Nephron progenitor cell (in vitro differentiated cells): ENCODE measurements at regions not wholly inside any gene's neighbourhood (a gene's known extent, or its start where the extent isn't known, plus 50 kb on each side); places are given as distances from the start of the nearest gene placed in this dataset.

Experiments
- DNase-seq: peaks from one replicate; pipeline ENCODE4 v3.0.0; 2021
- H3K27ac Mint-ChIP-seq: 2 replicates; pipeline ENCODE4 v1.8.0; 2021; ENCODE audit warnings: mild to moderate bottlenecking, moderate library complexity, mixed read lengths
- H3K27me3 Mint-ChIP-seq: 2 replicates; pipeline ENCODE4 v1.8.0; 2021; ENCODE audit warnings: mild to moderate bottlenecking, low read depth, mixed read lengths; ENCODE audit not compliant: poor library complexity
- H3K36me3 Mint-ChIP-seq: 2 replicates; pipeline ENCODE4 v1.8.0; 2021; ENCODE audit warnings: low read depth, mixed read lengths
- H3K4me1 Mint-ChIP-seq: 2 replicates; pipeline ENCODE4 v1.8.0; 2021; ENCODE audit warnings: mixed read lengths
- H3K4me3 Mint-ChIP-seq: 2 replicates; pipeline ENCODE4 v1.8.0; 2021; ENCODE audit warnings: mild to moderate bottlenecking, moderate library complexity, mixed read lengths
- H3K9me3 Mint-ChIP-seq: 2 replicates; pipeline ENCODE4 v1.8.0; 2021; ENCODE audit warnings: mild to moderate bottlenecking, moderate library complexity, mixed read lengths
- TF ChIP-seq, protein P1 (sequence below): fragments of 200-600 bp; sonication (generic); IDR thresholded peaks from 2 replicates; pipeline ENCODE4 v1.5.0; 2021; ENCODE audit warnings: antibody characterized with exemption

DNA sequence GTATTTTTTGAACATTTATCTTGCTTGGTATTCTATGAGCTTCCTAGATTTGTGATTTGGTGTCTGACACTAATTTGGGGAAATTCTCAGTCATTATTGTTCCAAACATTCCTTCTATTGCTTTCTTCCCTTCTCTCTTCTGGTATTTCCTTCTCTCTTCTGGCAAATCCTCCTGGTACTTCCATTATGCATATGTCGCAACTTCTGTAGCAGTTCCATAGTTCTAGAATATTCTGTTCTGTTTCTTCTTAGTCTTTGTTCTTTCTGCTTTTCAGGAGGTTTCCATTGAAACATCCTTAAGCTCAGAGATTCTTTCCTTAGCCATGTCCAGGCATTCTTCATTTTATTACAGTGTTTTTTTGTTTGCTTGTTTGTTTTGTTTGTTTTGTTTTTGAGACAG is 155.2 kb upstream of the PIK3R1 start:
- Mint-ChIP-seq H3K27me3 (no peaks in the 10 kb centered on the region), H3K4me3 (no peak overlapping the region), H3K27ac (no peak overlapping the region), H3K9me3 (peaks cover 49% of the 10 kb centered on the region), H3K36me3 (peaks cover 18% of the 10 kb centered on the region), H3K4me1 (peaks cover 9% of the 10 kb centered on the region)
- TF ChIP-seq, protein P1, sequence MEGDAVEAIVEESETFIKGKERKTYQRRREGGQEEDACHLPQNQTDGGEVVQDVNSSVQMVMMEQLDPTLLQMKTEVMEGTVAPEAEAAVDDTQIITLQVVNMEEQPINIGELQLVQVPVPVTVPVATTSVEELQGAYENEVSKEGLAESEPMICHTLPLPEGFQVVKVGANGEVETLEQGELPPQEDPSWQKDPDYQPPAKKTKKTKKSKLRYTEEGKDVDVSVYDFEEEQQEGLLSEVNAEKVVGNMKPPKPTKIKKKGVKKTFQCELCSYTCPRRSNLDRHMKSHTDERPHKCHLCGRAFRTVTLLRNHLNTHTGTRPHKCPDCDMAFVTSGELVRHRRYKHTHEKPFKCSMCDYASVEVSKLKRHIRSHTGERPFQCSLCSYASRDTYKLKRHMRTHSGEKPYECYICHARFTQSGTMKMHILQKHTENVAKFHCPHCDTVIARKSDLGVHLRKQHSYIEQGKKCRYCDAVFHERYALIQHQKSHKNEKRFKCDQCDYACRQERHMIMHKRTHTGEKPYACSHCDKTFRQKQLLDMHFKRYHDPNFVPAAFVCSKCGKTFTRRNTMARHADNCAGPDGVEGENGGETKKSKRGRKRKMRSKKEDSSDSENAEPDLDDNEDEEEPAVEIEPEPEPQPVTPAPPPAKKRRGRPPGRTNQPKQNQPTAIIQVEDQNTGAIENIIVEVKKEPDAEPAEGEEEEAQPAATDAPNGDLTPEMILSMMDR = no peak
- DNase-seq = no peak

DNA sequence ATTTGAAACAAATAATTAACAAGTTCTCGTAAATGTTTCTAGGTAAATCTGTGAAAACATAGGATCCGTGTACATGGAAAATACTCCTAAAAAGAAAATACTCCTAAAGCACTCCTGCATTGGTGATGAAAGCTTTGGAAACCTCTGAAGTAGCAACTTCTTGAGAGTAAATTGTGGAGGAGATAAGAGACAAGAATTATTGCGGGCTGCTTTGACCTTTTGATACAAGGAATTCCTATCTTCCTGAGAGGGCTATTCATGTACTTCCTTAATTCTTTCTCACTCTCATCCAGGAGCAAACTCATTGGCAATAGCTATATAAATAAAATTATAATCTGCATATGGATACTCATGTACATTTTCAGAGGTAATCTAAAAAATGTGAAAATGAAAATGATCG is 158.4 kb upstream of the PIK3R1 start:
- H3K4me1 Mint-ChIP-seq = peaks cover 21% of the 10 kb centered on the region
- H3K9me3 Mint-ChIP-seq = peaks cover 21% of the 10 kb centered on the region
- peak overlapping the region; percentile 21 for H3K27ac Mint-ChIP-seq
- H3K4me3 Mint-ChIP-seq = no peak overlapping the region
- H3K27me3 Mint-ChIP-seq = no peaks in the 10 kb centered on the region
- peaks cover 12% of the 10 kb centered on the region for H3K36me3 Mint-ChIP-seq
- TF ChIP-seq, protein P1 = no peak
- no peak for DNase-seq

DNA sequence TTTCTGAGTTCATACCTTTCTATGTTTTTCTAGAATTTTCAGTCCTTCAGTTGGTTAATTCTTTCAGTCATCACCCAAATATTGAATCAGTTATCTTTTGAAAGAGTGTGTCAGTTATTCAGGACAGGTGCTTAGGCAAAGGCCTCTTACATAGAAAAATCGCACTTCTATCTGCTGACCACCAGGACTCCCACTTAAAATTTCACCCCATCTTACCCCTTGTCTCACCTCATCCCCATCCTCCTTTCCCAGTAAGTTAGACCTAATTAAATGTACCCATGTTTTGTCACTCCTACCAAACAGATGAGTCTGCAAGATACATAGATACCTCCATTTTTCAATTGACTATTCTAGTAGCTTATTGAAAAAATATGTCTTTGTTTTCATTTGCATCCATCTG is 159.9 kb upstream of the PIK3R1 start:
- H3K4me3 Mint-ChIP-seq = no peak overlapping the region
- H3K27ac Mint-ChIP-seq = no peak overlapping the region
- peaks cover 21% of the 10 kb centered on the region for H3K4me1 Mint-ChIP-seq
- H3K36me3 Mint-ChIP-seq = peaks cover 7% of the 10 kb centered on the region
- DNase-seq = no peak
- TF ChIP-seq, protein P1 = no peak
- no peaks in the 10 kb centered on the region for H3K27me3 Mint-ChIP-seq
- peaks cover 12% of the 10 kb centered on the region for H3K9me3 Mint-ChIP-seq

DNA sequence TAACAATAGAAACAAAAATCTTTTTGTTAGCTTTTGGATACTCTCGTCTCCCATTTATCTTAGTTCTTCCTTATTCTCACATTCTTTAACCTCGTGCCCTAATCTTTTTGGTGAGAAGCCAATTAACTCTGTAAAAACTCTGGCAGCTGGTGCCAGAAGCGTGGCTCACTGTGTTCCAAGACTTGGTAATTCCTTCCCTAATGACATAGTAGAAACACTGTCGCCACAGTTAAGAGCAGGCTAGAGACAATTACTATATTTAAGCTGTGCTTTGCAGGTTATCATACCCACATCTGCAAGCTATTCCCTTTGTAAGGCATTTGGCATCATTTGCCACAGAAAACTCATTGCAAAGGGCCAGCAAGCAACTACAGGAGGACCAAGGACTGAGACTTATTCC is 160.9 kb upstream of the PIK3R1 start:
- no peak for DNase-seq

DNA sequence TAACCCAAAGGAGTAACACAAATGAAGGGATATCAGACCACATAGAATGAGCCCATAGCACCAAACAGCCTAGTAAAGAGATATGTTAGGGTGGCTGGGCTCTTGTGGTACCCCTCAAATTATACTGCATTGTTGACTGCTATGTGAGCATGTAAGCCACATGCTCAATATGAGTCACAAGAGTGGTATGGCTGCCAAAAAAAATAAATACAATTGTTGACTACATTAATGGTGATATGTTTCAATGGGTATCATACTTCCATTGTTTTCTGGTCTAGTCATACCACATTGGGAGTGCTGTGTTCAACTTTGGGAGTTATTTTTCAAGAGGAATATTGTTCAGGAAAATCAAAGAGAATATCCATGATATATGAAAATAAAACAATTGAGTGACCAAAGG is 162.4 kb upstream of the PIK3R1 start:
- Mint-ChIP-seq H3K27me3 (no peaks in the 10 kb centered on the region), H3K27ac (no peak overlapping the region), H3K4me3 (no peak overlapping the region), H3K9me3 (peaks cover 26% of the 10 kb centered on the region), H3K4me1 (peaks cover 21% of the 10 kb centered on the region), H3K36me3 (peaks cover 13% of the 10 kb centered on the region)
- no peak for DNase-seq
- TF ChIP-seq, protein P1 = no peak

More for the DNA sequence above, 160.9 kb upstream of the PIK3R1 start:
- Mint-ChIP-seq H3K4me1 (peaks cover 21% of the 10 kb centered on the region), H3K9me3 (peaks cover 12% of the 10 kb centered on the region), H3K36me3 (peaks cover 7% of the 10 kb centered on the region), H3K27ac (peak overlapping the region; percentile 78), H3K27me3 (no peaks in the 10 kb centered on the region), H3K4me3 (no peak overlapping the region)
- TF ChIP-seq, protein P1 = no peak

DNA sequence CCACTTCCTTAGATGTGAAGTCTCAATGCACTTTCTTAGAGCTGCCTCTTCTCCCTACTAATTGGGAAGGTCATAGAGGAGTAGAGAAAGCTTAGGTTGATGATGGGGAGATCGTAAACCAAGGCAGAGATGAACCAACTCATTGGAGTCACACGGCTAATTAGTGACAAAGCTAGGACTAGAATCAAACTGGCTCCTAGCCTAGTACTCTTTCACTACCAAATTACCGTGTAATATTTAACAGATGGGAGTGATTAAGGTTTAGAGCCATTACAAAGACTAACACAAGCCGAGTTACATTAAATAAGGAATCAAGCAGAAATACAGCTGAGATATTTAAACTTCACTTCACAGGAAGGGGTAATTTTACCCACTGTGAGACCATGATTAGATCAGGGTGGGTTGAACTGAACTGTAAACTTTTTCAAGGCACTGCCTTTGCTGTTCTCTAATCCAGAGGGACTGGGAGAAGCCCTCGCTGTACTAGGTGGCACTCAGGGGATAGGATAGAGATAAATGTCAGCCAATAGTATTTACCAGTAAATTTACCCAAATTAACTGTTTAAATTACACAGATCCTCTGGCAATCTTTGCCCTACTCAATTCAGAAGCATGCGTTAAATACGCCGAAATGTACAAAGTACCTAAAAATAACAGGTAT is 166.4 kb upstream of the PIK3R1 start:
- H3K27me3 Mint-ChIP-seq = peaks cover 4% of the 10 kb centered on the region

More for the DNA sequence above, 166.4 kb upstream of the PIK3R1 start:
- Mint-ChIP-seq H3K36me3 (peaks cover 27% of the 10 kb centered on the region), H3K4me3 (no peak overlapping the region), H3K9me3 (peaks cover 55% of the 10 kb centered on the region), H3K4me1 (no peaks in the 10 kb centered on the region), H3K27ac (no peak overlapping the region)
- no peak for DNase-seq
- TF ChIP-seq, protein P1 = no peak
